WTC11 (cell line): ENCODE measurements at regions not wholly inside any gene's neighbourhood (a gene's known extent, or its start where the extent isn't known, plus 50 kb on each side); places are given as distances from the start of the nearest gene placed in this dataset.

Source experiments
- ATAC-seq: fragments of 200-7000 bp; cut with Tn5 transposase; 2 replicates; pipeline ENCODE4 v1.10.0; 2021; ENCODE audit warnings: mild to moderate bottlenecking, moderate library complexity
- CTCF ChIA-PET: fragments of 300-600 bp; sonication (Branson Sonifier 250); formaldehyde crosslinking; loops from one replicate; lab custom pipeline; 2021; ENCODE audit warnings: antibody characterized with exemption; lab: Charles Lee
- POLR2A ChIA-PET: fragments of 350-600 bp; sonication (Branson Sonifier 250); formaldehyde crosslinking; loops from one replicate; lab custom pipeline; 2021; ENCODE audit warnings: antibody characterized with exemption; lab: Charles Lee
- DNase-seq: peaks from one replicate; pipeline ENCODE4 v3.0.0; 2021; ENCODE audit warnings: low spot score
- H3K27ac Mint-ChIP-seq: 2 replicates; pipeline ENCODE4 v1.8.0; 2021; ENCODE audit warnings: mixed read lengths
- H3K27me3 Mint-ChIP-seq: 2 replicates; pipeline ENCODE4 v1.8.0; 2021; ENCODE audit warnings: low read depth, mild to moderate bottlenecking, moderate library complexity, mixed read lengths
- H3K36me3 Mint-ChIP-seq: 2 replicates; pipeline ENCODE4 v1.8.0; 2021; ENCODE audit warnings: mixed read lengths
- H3K4me1 Mint-ChIP-seq: 2 replicates; pipeline ENCODE4 v1.8.0; 2022; ENCODE audit warnings: mixed read lengths
- H3K4me3 Mint-ChIP-seq: 2 replicates; pipeline ENCODE4 v1.8.0; 2021; ENCODE audit warnings: mild to moderate bottlenecking, moderate library complexity, mixed read lengths
- H3K9me3 Mint-ChIP-seq: 2 replicates; pipeline ENCODE4 v1.8.0; 2021; ENCODE audit warnings: mixed read lengths
- CREM ChIP-seq: sonication (generic); formaldehyde crosslinking; IDR thresholded peaks from 2 replicates; pipeline ENCODE4 v1.8.1; 2022; ENCODE audit warnings: mild to moderate bottlenecking, missing genetic modification reagents, moderate library complexity
- ESRRA ChIP-seq: sonication (generic); formaldehyde crosslinking; IDR thresholded peaks from 2 replicates; pipeline ENCODE4 v1.8.1; 2022; ENCODE audit warnings: mild to moderate bottlenecking, missing genetic modification reagents, borderline replicate concordance
- ETV6 ChIP-seq: sonication (generic); formaldehyde crosslinking; IDR thresholded peaks from 2 replicates; pipeline ENCODE4 v1.8.1; 2022; ENCODE audit warnings: mild to moderate bottlenecking, missing genetic modification reagents
- FOXP1 ChIP-seq: sonication (generic); formaldehyde crosslinking; IDR thresholded peaks from 2 replicates; pipeline ENCODE4 v1.8.0; 2022; ENCODE audit warnings: missing genetic modification reagents, mild to moderate bottlenecking, moderate library complexity, borderline replicate concordance
- ZBTB21 ChIP-seq: sonication (generic); formaldehyde crosslinking; IDR thresholded peaks from 2 replicates; pipeline ENCODE4 v1.8.1; 2023; ENCODE audit warnings: mild to moderate bottlenecking, missing genetic modification reagents, borderline replicate concordance
- ZNF416 ChIP-seq: fragments of 250-450 bp; sonication (Bioruptor Pico); IDR thresholded peaks from 2 replicates; pipeline ENCODE4 v1.9.0; 2021; ENCODE audit warnings: mild to moderate bottlenecking, inconsistent platforms
- TF ChIP-seq, protein P1 (sequence below): sonication (generic); formaldehyde crosslinking; IDR thresholded peaks from 2 replicates; pipeline ENCODE4 v1.8.1; 2022; ENCODE audit warnings: mild to moderate bottlenecking, moderate library complexity, missing genetic modification reagents
- TF ChIP-seq, protein P2 (sequence below): sonication (generic); formaldehyde crosslinking; IDR thresholded peaks from 2 replicates; pipeline ENCODE4 v1.8.0; 2022; ENCODE audit warnings: mild to moderate bottlenecking, missing genetic modification reagents
- TF ChIP-seq, protein P3 (sequence below): fragments of 250-450 bp; sonication (Bioruptor Pico); IDR thresholded peaks from 2 replicates; pipeline ENCODE4 v1.9.0; 2021; ENCODE audit warnings: mild to moderate bottlenecking, borderline replicate concordance
- TF ChIP-seq, protein P4 (sequence below): sonication (generic); formaldehyde crosslinking; IDR thresholded peaks from 2 replicates; pipeline ENCODE4 v1.8.1; 2022; ENCODE audit warnings: missing genetic modification reagents, borderline replicate concordance
- TF ChIP-seq, protein P5 (sequence below): sonication (generic); formaldehyde crosslinking; IDR thresholded peaks from 2 replicates; pipeline ENCODE4 v1.8.1; 2023; ENCODE audit warnings: mild to moderate bottlenecking, missing genetic modification reagents, moderate library complexity
- TF ChIP-seq, protein P6 (sequence below): sonication (generic); formaldehyde crosslinking; IDR thresholded peaks from 2 replicates; pipeline ENCODE4 v1.8.1; 2022; ENCODE audit warnings: mild to moderate bottlenecking, missing genetic modification reagents, moderate library complexity, borderline replicate concordance
- TF ChIP-seq, protein P7 (sequence below): sonication (generic); formaldehyde crosslinking; IDR thresholded peaks from 2 replicates; pipeline ENCODE4 v1.8.1; 2023; ENCODE audit warnings: mild to moderate bottlenecking, moderate library complexity, missing genetic modification reagents

DNA sequence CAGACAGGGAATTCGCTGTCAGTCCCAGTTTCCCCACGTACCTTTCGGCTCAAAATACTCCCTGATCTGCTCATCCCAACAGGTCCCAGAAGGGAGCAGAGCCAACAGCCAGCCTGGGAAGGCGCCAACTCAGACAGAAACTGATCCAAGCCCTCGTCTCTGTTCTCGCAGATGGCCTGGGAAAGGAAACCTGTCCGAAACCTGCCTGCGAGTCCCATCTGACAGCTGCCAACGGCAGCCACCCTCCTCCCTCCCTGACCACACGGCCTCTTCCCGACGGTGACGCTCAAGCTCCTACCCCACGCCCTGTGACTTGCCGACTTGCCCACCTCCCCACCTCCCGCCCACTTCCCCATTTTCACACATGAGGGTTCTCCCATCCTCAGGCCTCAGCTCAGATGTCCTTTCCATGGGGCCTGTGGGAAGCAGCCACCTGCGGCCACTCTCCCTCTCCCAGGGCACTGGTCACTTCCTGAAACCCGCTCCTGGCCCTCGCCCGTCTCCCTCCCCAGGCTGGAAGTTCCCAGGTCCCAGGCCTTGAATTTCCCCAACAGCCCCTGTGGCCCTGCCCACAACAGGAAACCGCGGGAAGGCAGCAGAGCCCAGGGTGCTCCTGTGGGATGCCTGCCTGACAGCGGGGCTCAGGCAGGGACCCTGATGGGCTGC is 60.9 kb upstream of the FBRSL1 start:
- no peak overlapping the region for H3K27ac Mint-ChIP-seq
- peaks cover 16% of the 10 kb centered on the region for H3K36me3 Mint-ChIP-seq
- peaks cover 81% of the 10 kb centered on the region for H3K27me3 Mint-ChIP-seq
- H3K4me1 Mint-ChIP-seq, result peaks cover 28% of the 10 kb centered on the region
- TF ChIP-seq ETV6 (0 out of 2 replicates have a peak, but pooled peaks have one; percentile 46), FOXP1 (CRISPR knock-in tag) (peak; percentile 30; the same call in 1 of the 2 replicates), CREM (no peak)
- TF ChIP-seq, protein P1, sequence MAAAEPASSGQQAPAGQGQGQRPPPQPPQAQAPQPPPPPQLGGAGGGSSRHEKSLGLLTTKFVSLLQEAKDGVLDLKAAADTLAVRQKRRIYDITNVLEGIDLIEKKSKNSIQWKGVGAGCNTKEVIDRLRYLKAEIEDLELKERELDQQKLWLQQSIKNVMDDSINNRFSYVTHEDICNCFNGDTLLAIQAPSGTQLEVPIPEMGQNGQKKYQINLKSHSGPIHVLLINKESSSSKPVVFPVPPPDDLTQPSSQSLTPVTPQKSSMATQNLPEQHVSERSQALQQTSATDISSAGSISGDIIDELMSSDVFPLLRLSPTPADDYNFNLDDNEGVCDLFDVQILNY (CRISPR knock-in tag), result 0 out of 2 replicates have a peak, but pooled peaks have one; percentile 20
- TF ChIP-seq, protein P2, sequence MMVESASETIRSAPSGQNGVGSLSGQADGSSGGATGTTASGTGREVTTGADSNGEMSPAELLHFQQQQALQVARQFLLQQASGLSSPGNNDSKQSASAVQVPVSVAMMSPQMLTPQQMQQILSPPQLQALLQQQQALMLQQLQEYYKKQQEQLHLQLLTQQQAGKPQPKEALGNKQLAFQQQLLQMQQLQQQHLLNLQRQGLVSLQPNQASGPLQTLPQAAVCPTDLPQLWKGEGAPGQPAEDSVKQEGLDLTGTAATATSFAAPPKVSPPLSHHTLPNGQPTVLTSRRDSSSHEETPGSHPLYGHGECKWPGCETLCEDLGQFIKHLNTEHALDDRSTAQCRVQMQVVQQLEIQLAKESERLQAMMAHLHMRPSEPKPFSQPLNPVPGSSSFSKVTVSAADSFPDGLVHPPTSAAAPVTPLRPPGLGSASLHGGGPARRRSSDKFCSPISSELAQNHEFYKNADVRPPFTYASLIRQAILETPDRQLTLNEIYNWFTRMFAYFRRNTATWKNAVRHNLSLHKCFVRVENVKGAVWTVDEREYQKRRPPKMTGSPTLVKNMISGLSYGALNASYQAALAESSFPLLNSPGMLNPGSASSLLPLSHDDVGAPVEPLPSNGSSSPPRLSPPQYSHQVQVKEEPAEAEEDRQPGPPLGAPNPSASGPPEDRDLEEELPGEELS, result no peak
- DNase-seq, result peak; percentile 52
- H3K4me3 Mint-ChIP-seq, result peak overlapping the region; percentile 14; the same call in 1 of the 2 replicates
- CTCF ChIA-PET, result interaction anchor here (1.4 to 5.6 kb wide), 5 partner anchors 14 to 186 kb away, joined by 5 to 66 read pairs (median 9); no protein-coding TSS in a partner anchor
- H3K9me3 Mint-ChIP-seq, result peaks cover 18% of the 10 kb centered on the region
- peak; percentile 17 for ATAC-seq
- POLR2A ChIA-PET, result no interaction called here

DNA sequence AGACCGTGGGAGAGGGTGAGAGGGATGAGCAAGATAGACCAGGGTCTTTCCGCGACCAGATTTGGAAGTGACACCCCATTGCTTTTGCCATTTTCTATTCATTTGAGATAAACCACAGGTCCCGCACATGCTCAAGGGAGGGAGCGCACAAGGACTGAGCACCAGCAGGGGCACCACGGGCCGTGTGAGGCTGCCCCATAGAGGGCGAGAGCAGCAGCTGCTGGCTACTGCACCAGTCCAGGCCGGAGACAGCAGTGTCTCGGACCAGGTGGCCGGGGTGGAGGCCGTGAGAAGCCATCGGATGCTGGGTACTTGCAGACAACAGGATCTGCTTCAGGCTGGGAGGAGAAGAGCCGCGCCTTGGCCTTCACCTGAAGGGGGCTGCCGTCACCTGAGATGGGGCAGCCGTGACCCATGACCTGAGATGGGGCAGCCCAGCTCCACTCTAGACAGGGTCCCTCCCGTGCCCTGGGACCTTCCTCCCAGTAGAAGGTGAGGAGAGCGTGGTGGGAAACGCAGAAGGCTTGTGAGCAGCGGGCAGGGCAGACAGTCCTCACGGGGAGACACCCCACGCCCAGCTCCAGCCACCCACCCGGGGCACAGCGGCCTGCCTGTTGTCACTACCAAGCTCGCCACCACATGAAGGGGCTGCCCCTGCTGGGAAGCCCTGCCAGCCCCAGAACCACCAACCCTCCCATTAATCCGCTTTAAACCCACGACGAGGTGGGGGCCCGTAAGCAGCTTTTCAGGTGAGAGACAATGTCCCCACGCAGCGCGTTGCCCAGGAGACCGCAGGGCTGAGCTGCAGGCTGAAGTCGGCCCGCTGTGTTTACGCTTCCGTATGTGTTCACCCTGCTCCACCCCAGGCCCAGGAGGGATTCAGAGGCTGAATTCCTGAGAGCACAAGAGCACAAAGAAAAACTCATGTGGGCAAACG is 61.7 kb upstream of the FBRSL1 start:
- no peak overlapping the region for H3K27ac Mint-ChIP-seq
- no peak for DNase-seq
- TF ChIP-seq, protein P3, sequence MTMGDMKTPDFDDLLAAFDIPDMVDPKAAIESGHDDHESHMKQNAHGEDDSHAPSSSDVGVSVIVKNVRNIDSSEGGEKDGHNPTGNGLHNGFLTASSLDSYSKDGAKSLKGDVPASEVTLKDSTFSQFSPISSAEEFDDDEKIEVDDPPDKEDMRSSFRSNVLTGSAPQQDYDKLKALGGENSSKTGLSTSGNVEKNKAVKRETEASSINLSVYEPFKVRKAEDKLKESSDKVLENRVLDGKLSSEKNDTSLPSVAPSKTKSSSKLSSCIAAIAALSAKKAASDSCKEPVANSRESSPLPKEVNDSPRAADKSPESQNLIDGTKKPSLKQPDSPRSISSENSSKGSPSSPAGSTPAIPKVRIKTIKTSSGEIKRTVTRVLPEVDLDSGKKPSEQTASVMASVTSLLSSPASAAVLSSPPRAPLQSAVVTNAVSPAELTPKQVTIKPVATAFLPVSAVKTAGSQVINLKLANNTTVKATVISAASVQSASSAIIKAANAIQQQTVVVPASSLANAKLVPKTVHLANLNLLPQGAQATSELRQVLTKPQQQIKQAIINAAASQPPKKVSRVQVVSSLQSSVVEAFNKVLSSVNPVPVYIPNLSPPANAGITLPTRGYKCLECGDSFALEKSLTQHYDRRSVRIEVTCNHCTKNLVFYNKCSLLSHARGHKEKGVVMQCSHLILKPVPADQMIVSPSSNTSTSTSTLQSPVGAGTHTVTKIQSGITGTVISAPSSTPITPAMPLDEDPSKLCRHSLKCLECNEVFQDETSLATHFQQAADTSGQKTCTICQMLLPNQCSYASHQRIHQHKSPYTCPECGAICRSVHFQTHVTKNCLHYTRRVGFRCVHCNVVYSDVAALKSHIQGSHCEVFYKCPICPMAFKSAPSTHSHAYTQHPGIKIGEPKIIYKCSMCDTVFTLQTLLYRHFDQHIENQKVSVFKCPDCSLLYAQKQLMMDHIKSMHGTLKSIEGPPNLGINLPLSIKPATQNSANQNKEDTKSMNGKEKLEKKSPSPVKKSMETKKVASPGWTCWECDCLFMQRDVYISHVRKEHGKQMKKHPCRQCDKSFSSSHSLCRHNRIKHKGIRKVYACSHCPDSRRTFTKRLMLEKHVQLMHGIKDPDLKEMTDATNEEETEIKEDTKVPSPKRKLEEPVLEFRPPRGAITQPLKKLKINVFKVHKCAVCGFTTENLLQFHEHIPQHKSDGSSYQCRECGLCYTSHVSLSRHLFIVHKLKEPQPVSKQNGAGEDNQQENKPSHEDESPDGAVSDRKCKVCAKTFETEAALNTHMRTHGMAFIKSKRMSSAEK (CRISPR knock-in tag), result no peak
- TF ChIP-seq, protein P4, sequence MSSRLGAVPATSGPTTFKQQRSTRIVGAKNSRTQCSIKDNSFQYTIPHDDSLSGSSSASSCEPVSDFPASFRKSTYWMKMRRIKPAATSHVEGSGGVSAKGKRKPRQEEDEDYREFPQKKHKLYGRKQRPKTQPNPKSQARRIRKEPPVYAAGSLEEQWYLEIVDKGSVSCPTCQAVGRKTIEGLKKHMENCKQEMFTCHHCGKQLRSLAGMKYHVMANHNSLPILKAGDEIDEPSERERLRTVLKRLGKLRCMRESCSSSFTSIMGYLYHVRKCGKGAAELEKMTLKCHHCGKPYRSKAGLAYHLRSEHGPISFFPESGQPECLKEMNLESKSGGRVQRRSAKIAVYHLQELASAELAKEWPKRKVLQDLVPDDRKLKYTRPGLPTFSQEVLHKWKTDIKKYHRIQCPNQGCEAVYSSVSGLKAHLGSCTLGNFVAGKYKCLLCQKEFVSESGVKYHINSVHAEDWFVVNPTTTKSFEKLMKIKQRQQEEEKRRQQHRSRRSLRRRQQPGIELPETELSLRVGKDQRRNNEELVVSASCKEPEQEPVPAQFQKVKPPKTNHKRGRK, result no peak
- TF ChIP-seq, protein P5, sequence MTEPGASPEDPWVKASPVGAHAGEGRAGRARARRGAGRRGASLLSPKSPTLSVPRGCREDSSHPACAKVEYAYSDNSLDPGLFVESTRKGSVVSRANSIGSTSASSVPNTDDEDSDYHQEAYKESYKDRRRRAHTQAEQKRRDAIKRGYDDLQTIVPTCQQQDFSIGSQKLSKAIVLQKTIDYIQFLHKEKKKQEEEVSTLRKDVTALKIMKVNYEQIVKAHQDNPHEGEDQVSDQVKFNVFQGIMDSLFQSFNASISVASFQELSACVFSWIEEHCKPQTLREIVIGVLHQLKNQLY (CRISPR knock-in tag), result no peak
- TF ChIP-seq ZBTB21 (CRISPR knock-in tag) (no peak), ESRRA (no peak), ZNF416 (CRISPR knock-in tag) (no peak)
- TF ChIP-seq, protein P6, sequence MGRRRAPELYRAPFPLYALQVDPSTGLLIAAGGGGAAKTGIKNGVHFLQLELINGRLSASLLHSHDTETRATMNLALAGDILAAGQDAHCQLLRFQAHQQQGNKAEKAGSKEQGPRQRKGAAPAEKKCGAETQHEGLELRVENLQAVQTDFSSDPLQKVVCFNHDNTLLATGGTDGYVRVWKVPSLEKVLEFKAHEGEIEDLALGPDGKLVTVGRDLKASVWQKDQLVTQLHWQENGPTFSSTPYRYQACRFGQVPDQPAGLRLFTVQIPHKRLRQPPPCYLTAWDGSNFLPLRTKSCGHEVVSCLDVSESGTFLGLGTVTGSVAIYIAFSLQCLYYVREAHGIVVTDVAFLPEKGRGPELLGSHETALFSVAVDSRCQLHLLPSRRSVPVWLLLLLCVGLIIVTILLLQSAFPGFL (CRISPR knock-in tag), result no peak
- TF ChIP-seq, protein P7, sequence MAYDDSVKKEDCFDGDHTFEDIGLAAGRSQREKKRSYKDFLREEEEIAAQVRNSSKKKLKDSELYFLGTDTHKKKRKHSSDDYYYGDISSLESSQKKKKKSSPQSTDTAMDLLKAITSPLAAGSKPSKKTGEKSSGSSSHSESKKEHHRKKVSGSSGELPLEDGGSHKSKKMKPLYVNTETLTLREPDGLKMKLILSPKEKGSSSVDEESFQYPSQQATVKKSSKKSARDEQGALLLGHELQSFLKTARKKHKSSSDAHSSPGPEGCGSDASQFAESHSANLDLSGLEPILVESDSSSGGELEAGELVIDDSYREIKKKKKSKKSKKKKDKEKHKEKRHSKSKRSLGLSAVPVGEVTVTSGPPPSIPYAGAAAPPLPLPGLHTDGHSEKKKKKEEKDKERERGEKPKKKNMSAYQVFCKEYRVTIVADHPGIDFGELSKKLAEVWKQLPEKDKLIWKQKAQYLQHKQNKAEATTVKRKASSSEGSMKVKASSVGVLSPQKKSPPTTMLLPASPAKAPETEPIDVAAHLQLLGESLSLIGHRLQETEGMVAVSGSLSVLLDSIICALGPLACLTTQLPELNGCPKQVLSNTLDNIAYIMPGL (CRISPR knock-in tag), result no peak
- TF ChIP-seq, all 79 proteins: peak for 0
- no peak for ATAC-seq
- Mint-ChIP-seq H3K9me3 (peaks cover 18% of the 10 kb centered on the region), H3K4me1 (peaks cover 26% of the 10 kb centered on the region), H3K4me3 (0 out of 2 replicates have a peak overlapping the region, but pooled peaks have one; percentile 14), H3K27me3 (peaks cover 87% of the 10 kb centered on the region), H3K36me3 (peaks cover 15% of the 10 kb centered on the region)
- ChIA-PET POLR2A (interaction anchor here (1.3 kb wide), 1 partner anchor 11 kb away, joined by 4 read pairs; no protein-coding TSS in a partner anchor), CTCF (interaction anchor here (0.6 to 5.6 kb wide), 7 partner anchors 13 to 280 kb away, joined by 3 to 66 read pairs (median 6); partner anchors contain the start of gene P2RX2)
